H9 (cell line): ENCODE measurements at regions not wholly inside any gene's neighbourhood (a gene's known extent, or its start where the extent isn't known, plus 50 kb on each side); places are given as distances from the start of the nearest gene placed in this dataset.

Experiments used
- DNase-seq: peaks from one replicate; pipeline ENCODE4 v3.0.0-alpha.2; 2017
- H2AFZ ChIP-seq: one replicate; pipeline ENCODE4 v1.6.1; 2013; ENCODE audit warnings: mild to moderate bottlenecking, low read length, control low read depth, moderate library complexity
- H2AK5ac ChIP-seq: 2 replicates; pipeline ENCODE4 v1.6.1; 2013; ENCODE audit warnings: low read length, control low read depth, mixed read lengths; ENCODE audit not compliant: insufficient read length
- H2BK120ac ChIP-seq: one replicate; pipeline ENCODE4 v1.6.1; 2013; ENCODE audit warnings: low read depth, mild to moderate bottlenecking, low read length, control low read depth, inconsistent platforms; ENCODE audit not compliant: poor library complexity, severe bottlenecking
- H2BK12ac ChIP-seq: 2 replicates; pipeline ENCODE4 v1.6.1; 2013; ENCODE audit warnings: low read length, control low read depth, mixed read lengths, low read depth; ENCODE audit not compliant: insufficient read length
- H2BK15ac ChIP-seq: 2 replicates; pipeline ENCODE4 v1.6.1; 2013; ENCODE audit warnings: low read depth, low read length, control low read depth
- H2BK20ac ChIP-seq: one replicate; pipeline ENCODE4 v1.6.1; 2013; ENCODE audit warnings: low read depth, mild to moderate bottlenecking, low read length, control low read depth, inconsistent platforms; ENCODE audit not compliant: poor library complexity, severe bottlenecking
- H2BK5ac ChIP-seq: 2 replicates; pipeline ENCODE4 v1.6.1; 2013; ENCODE audit warnings: low read length, control low read depth, mixed read lengths; ENCODE audit not compliant: insufficient read length
- H3K14ac ChIP-seq: 2 replicates; pipeline ENCODE4 v1.6.1; 2013; ENCODE audit warnings: low read length, control low read depth; ENCODE audit not compliant: insufficient read depth
- H3K18ac ChIP-seq: 2 replicates; pipeline ENCODE4 v1.6.1; 2013; ENCODE audit warnings: low read depth, mild to moderate bottlenecking, mixed read lengths, low read length, control low read depth; ENCODE audit not compliant: insufficient read length
- H3K23ac ChIP-seq: 2 replicates; pipeline ENCODE4 v1.6.1; 2013; ENCODE audit warnings: low read length, control low read depth, mixed read lengths, low read depth; ENCODE audit not compliant: insufficient read length
- H3K23me2 ChIP-seq: 2 replicates; pipeline ENCODE4 v1.6.1; 2013; ENCODE audit warnings: low read depth, mild to moderate bottlenecking, mixed read lengths, low read length, control low read depth; ENCODE audit not compliant: insufficient read length, poor library complexity, severe bottlenecking
- H3K27ac ChIP-seq: 2 replicates; pipeline ENCODE4 v1.5.1; 2013; ENCODE audit warnings: low read length, control low read depth, mixed read lengths, low read depth; ENCODE audit not compliant: insufficient read length
- H3K27me3 ChIP-seq: 2 replicates; pipeline ENCODE4 v1.6.1; 2013; ENCODE audit warnings: low read length, control low read depth, inconsistent platforms; ENCODE audit not compliant: insufficient read depth
- H3K4ac ChIP-seq: 2 replicates; pipeline ENCODE4 v1.6.1; 2013; ENCODE audit warnings: low read depth, mild to moderate bottlenecking, control low read depth, inconsistent platforms, low read length, moderate library complexity
- H3K4me1 ChIP-seq: 2 replicates; pipeline ENCODE4 v1.6.1; 2013; ENCODE audit warnings: low read length, control low read depth, inconsistent platforms; ENCODE audit not compliant: insufficient read depth
- H3K4me2 ChIP-seq: 2 replicates; pipeline ENCODE4 v1.6.1; 2013; ENCODE audit warnings: low read length, control low read depth, mixed read lengths; ENCODE audit not compliant: insufficient read length, insufficient read depth
- H3K56ac ChIP-seq: 2 replicates; pipeline ENCODE4 v1.6.1; 2013; ENCODE audit warnings: low read depth, mild to moderate bottlenecking, mixed read lengths, low read length, control low read depth; ENCODE audit not compliant: insufficient read length
- H3K79me1 ChIP-seq: 2 replicates; pipeline ENCODE4 v1.6.1; 2013; ENCODE audit warnings: low read depth, mild to moderate bottlenecking, moderate library complexity, low read length, control low read depth, inconsistent platforms; ENCODE audit not compliant: insufficient read depth, poor library complexity, severe bottlenecking
- H3K79me2 ChIP-seq: 2 replicates; pipeline ENCODE4 v1.6.1; 2013; ENCODE audit warnings: low read length, control low read depth, inconsistent platforms; ENCODE audit not compliant: insufficient read depth
- H3K9ac ChIP-seq: 2 replicates; pipeline ENCODE4 v1.6.1; 2013; ENCODE audit warnings: low read length, control low read depth, mixed read lengths; ENCODE audit not compliant: insufficient read length; ENCODE audit errors: extremely low read depth
- H3K9me3 ChIP-seq: one replicate; pipeline ENCODE4 v1.6.1; 2013; ENCODE audit warnings: low read depth, low read length, inconsistent platforms; ENCODE audit not compliant: control insufficient read depth
- H3T11ph ChIP-seq: one replicate; pipeline ENCODE4 v1.6.1; 2013; ENCODE audit warnings: mild to moderate bottlenecking, low read length, control low read depth, inconsistent platforms
- H4K20me1 ChIP-seq: one replicate; pipeline ENCODE4 v1.6.1; 2013; ENCODE audit not compliant: control insufficient read depth, insufficient read length, insufficient read depth
- H4K5ac ChIP-seq: 2 replicates; pipeline ENCODE4 v1.6.1; 2013; ENCODE audit warnings: low read depth, mild to moderate bottlenecking, mixed read lengths, low read length, control low read depth; ENCODE audit not compliant: insufficient read length
- H4K8ac ChIP-seq: replicated peaks from 2 replicates; pipeline ENCODE4 v1.6.1; 2013; ENCODE audit warnings: low read length, control low read depth, mixed read lengths, low read depth; ENCODE audit not compliant: insufficient read length
- H4K91ac ChIP-seq: 2 replicates; pipeline ENCODE4 v1.6.1; 2013; ENCODE audit warnings: low read depth, mild to moderate bottlenecking, moderate library complexity, mixed read lengths, low read length, control low read depth; ENCODE audit not compliant: insufficient read length
- H3K27ac Mint-ChIP-seq, 3 experiments: 2 replicates in 2 of 3; 3 replicates in 1 of 3; pipeline ENCODE4 v1.8.0; 2020 to 2021; ENCODE audit warnings: mixed read lengths in 3 of 3, mild to moderate bottlenecking in 1 of 3, moderate library complexity in 1 of 3
- H3K27me3 Mint-ChIP-seq: 2 replicates; pipeline ENCODE4 v1.8.0; 2021; ENCODE audit warnings: low read depth, mild to moderate bottlenecking, moderate library complexity, mixed read lengths
- H3K36me3 Mint-ChIP-seq, 3 experiments: 2 replicates in 2 of 3; 3 replicates in 1 of 3; pipeline ENCODE4 v1.8.0; 2020 to 2021; ENCODE audit warnings: low read depth in 3 of 3, mixed read lengths in 3 of 3; ENCODE audit not compliant: insufficient read depth in 1 of 3
- H3K4me1 Mint-ChIP-seq, 2 experiments: 2 replicates each; pipeline ENCODE4 v1.8.0; 2020; ENCODE audit warnings: mixed read lengths in 2 of 2
- H3K4me3 Mint-ChIP-seq, 2 experiments: 2 replicates in 1 of 2; 3 replicates in 1 of 2; pipeline ENCODE4 v1.8.0; 2020 to 2021; ENCODE audit warnings: mild to moderate bottlenecking in 2 of 2, mixed read lengths in 2 of 2, moderate library complexity in 1 of 2
- H3K9me3 Mint-ChIP-seq, 2 experiments: 2 replicates in 1 of 2; 3 replicates in 1 of 2; pipeline ENCODE4 v1.8.0; 2020; ENCODE audit warnings: mild to moderate bottlenecking in 2 of 2, mixed read lengths in 2 of 2, moderate library complexity in 1 of 2
- CTCF ChIP-seq: fragments of 200-600 bp; sonication (generic); conservative IDR thresholded peaks from 3 replicates; pipeline ENCODE4 v1.8.0; 2021; ENCODE audit warnings: antibody characterized with exemption, mild to moderate bottlenecking
- WGBS: extraction: QIAGEN DNeasy Blood & Tissue Kit; methylation state at CpG from one replicate; pipeline ENCODE4 v1.1.7; 2013; ENCODE audit warnings: missing lambda C conversion rate, low lambda C conversion rate, mixed read lengths; ENCODE audit not compliant: insufficient read length; ENCODE audit errors: extremely low coverage; 5-methylcytosine and 5-hydroxymethylcytosine counted together

DNA sequence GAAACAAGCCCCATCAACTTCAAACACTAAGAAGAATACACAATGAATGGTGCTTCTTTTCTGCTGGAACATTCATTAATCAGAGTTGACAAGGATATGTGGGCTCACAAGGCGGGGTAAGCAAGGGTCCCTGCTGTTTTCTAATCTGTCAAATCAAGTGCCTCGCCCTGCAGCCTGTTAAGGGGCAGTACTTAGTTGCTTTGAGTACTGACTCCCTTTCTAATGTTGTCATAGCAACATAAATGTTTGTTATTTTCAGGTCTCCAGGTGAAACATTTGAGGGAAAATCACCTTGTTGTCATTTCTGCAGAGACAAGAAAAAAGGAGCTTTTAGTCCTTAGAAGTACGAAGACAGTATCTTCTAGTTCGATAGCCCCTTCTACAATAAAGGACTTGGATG is 284.7 kb upstream of the PKDCC start:
- no peaks in the 10 kb centered on the region for H3K23me2 ChIP-seq
- H3K27ac ChIP-seq: no peak overlapping the region
- H2AFZ ChIP-seq: no peak overlapping the region
- no peak overlapping the region for H3K9ac ChIP-seq
- peaks cover 4% of the 10 kb centered on the region; the same call in 1 of the 2 replicates for H3K27me3 Mint-ChIP-seq
- no peak for DNase-seq
- no peaks in the 10 kb centered on the region for H3K4me1 ChIP-seq
- no peak overlapping the region for H4K5ac ChIP-seq
- no peaks in the 10 kb centered on the region for H3K9me3 Mint-ChIP-seq
- no peak overlapping the region for H2BK15ac ChIP-seq
- no peak overlapping the region for H3K4me2 ChIP-seq
- H3K4me1 Mint-ChIP-seq: no peaks in the 10 kb centered on the region
- no peak overlapping the region for H3K14ac ChIP-seq
- H2BK120ac ChIP-seq: no peak overlapping the region
- no peak overlapping the region for H4K8ac ChIP-seq
- no peak overlapping the region for H2BK5ac ChIP-seq
- H3K27me3 ChIP-seq: no peaks in the 10 kb centered on the region
- H2BK12ac ChIP-seq: no peak overlapping the region
- no peaks in the 10 kb centered on the region; a peak in 1 of 7 replicates for H3K36me3 Mint-ChIP-seq
- H2BK20ac ChIP-seq: no peak overlapping the region
- no peak overlapping the region for H2AK5ac ChIP-seq
- no peak overlapping the region for H3K4ac ChIP-seq
- TF ChIP-seq CTCF: no peak
- no peaks in the 10 kb centered on the region for H3K79me1 ChIP-seq
- H3K23ac ChIP-seq: no peak overlapping the region
- H3K27ac Mint-ChIP-seq: no peak overlapping the region
- H3K9me3 ChIP-seq: no peaks in the 10 kb centered on the region
- no peak overlapping the region for H3K4me3 Mint-ChIP-seq
- H3K79me2 ChIP-seq: no peaks in the 10 kb centered on the region
- no peak overlapping the region for H3K18ac ChIP-seq
- no peaks in the 10 kb centered on the region for H4K20me1 ChIP-seq
- no peak overlapping the region for H4K91ac ChIP-seq
- H3K56ac ChIP-seq: no peak overlapping the region
- WGBS: no CpG with 5 or more reads among the region's 4 CpGs
- H3T11ph ChIP-seq: no peak overlapping the region
